CD14-positive monocyte (primary cell): ENCODE measurements at regions not wholly inside any gene's neighbourhood (a gene's known extent, or its start where the extent isn't known, plus 50 kb on each side); places are given as distances from the start of the nearest gene placed in this dataset.

Experiments
- DNase-seq, 3 donors: peaks; one replicate each; pipeline ENCODE4 v3.0.0-alpha.2; 2011 to 2022
- H2AFZ ChIP-seq: 2 replicates; pipeline ENCODE4 v1.6.0; 2012; ENCODE audit warnings: mild to moderate bottlenecking, low read depth, low read length, inconsistent platforms; ENCODE audit not compliant: insufficient read depth, poor library complexity, severe bottlenecking
- H3K27ac ChIP-seq, 2 donors: 1 replicate in 1 of 2; 2 replicates in 1 of 2; pipeline ENCODE4 v1.5.1; 2012 to 2013; ENCODE audit warnings: low read length in 2 of 2, control low read depth in 1 of 2, inconsistent platforms in 1 of 2, low read depth in 1 of 2, mild to moderate bottlenecking in 1 of 2
- H3K27me3 ChIP-seq, 2 donors: one replicate each; pipeline versions ENCODE4 v1.6.0 to v1.6.1; 2011 to 2013; ENCODE audit warnings: low read length in 2 of 2; ENCODE audit not compliant: control insufficient read depth in 2 of 2, insufficient read depth in 2 of 2
- H3K36me3 ChIP-seq, 2 donors: replicated peaks in 1 of 2; 1 replicate in 1 of 2; 2 replicates in 1 of 2; pipeline versions ENCODE4 v1.5.1 to v1.6.1; 2012 to 2013; ENCODE audit warnings: low read length in 2 of 2, control low read depth in 1 of 2, inconsistent platforms in 1 of 2, mild to moderate bottlenecking in 1 of 2; ENCODE audit not compliant: insufficient read depth in 2 of 2, control insufficient read depth in 1 of 2
- H3K4me1 ChIP-seq, 2 donors: 1 replicate in 1 of 2; 2 replicates in 1 of 2; pipeline versions ENCODE4 v1.5.1 to v1.6.1; 2012 to 2013; ENCODE audit warnings: low read length in 2 of 2, control low read depth in 1 of 2, inconsistent platforms in 1 of 2, mild to moderate bottlenecking in 1 of 2, moderate library complexity in 1 of 2; ENCODE audit not compliant: insufficient read depth in 2 of 2, control insufficient read depth in 1 of 2
- H3K4me2 ChIP-seq: replicated peaks from 2 replicates; pipeline ENCODE3; 2012; ENCODE audit warnings: low read length, moderate library complexity, mild to moderate bottlenecking; ENCODE audit not compliant: poor library complexity, severe bottlenecking; ENCODE audit errors: extremely low read depth
- H3K4me3 ChIP-seq, 3 experiments: fragments of 200-600 bp in 1 of 3; sonication (generic) in 1 of 3; replicated peaks in 1 of 3; 1 replicate in 2 of 3; 2 replicates in 1 of 3; pipeline ENCODE4 v1.5.1; 2011 to 2013; ENCODE audit warnings: low read length in 3 of 3, mild to moderate bottlenecking in 3 of 3, control low read depth in 2 of 3, low read depth in 2 of 3, inconsistent platforms in 1 of 3, moderate library complexity in 1 of 3
- H3K79me2 ChIP-seq: 2 replicates; pipeline ENCODE4 v1.6.0; 2012; ENCODE audit warnings: mild to moderate bottlenecking, control low read depth, inconsistent platforms, low read length, moderate library complexity; ENCODE audit not compliant: insufficient read depth
- H3K9ac ChIP-seq: 2 replicates; pipeline ENCODE4 v1.6.0; 2017; ENCODE audit warnings: low read length, mild to moderate bottlenecking; ENCODE audit not compliant: insufficient read depth, poor library complexity, severe bottlenecking
- H3K9me3 ChIP-seq, 2 donors: replicated peaks in 1 of 2; 1 replicate in 1 of 2; 2 replicates in 1 of 2; pipeline versions ENCODE4 v1.5.1 to v1.6.1; 2012 to 2013; ENCODE audit warnings: low read length in 2 of 2, control low read depth in 1 of 2; ENCODE audit not compliant: control insufficient read depth in 1 of 2, insufficient read depth in 1 of 2
- H4K20me1 ChIP-seq: 2 replicates; pipeline ENCODE4 v1.6.0; 2012; ENCODE audit warnings: mild to moderate bottlenecking, low read length, control low read depth, moderate library complexity; ENCODE audit not compliant: insufficient read depth
- H3K27ac Mint-ChIP-seq, 7 donors: one replicate each; pipeline ENCODE4 v1.8.0; 2020; ENCODE audit warnings: mild to moderate bottlenecking in 7 of 7, mixed read lengths in 7 of 7, moderate library complexity in 6 of 7, inconsistent platforms in 2 of 7
- H3K27me3 Mint-ChIP-seq, 3 donors: one replicate each; pipeline ENCODE4 v1.8.0; 2021 to 2022; ENCODE audit warnings: low read depth in 3 of 3, mild to moderate bottlenecking in 3 of 3, mixed read lengths in 3 of 3, moderate library complexity in 3 of 3, inconsistent platforms in 1 of 3
- H3K36me3 Mint-ChIP-seq, 2 donors: one replicate each; pipeline ENCODE4 v1.8.0; 2020; ENCODE audit warnings: mixed read lengths in 2 of 2, inconsistent platforms in 1 of 2, mild to moderate bottlenecking in 1 of 2
- H3K4me1 Mint-ChIP-seq: one replicate; pipeline ENCODE4 v1.8.0; 2020; ENCODE audit warnings: mild to moderate bottlenecking, mixed read lengths
- H3K4me3 Mint-ChIP-seq, 2 donors: one replicate each; pipeline ENCODE4 v1.8.0; 2020; ENCODE audit warnings: mild to moderate bottlenecking in 2 of 2, mixed read lengths in 2 of 2, moderate library complexity in 1 of 2
- H3K9me3 Mint-ChIP-seq, 7 donors: one replicate each; pipeline ENCODE4 v1.8.0; 2020 to 2022; ENCODE audit warnings: mixed read lengths in 7 of 7, mild to moderate bottlenecking in 6 of 7, moderate library complexity in 6 of 7, inconsistent platforms in 2 of 7
- CTCF ChIP-seq: fragments of 200-600 bp; IDR thresholded peaks from one replicate; pipeline ENCODE4 v1.8.0; 2022; ENCODE audit warnings: antibody characterized with exemption, mild to moderate bottlenecking
- WGBS: methylation state at CpG from one replicate; pipeline ENCODE4 v1.1.5; 2013; ENCODE audit warnings: missing lambda C conversion rate; ENCODE audit not compliant: insufficient coverage; 5-methylcytosine and 5-hydroxymethylcytosine counted together
- intact Hi-C, 2 donors: fragments of 100-400 bp; cut with micrococcal nuclease; formaldehyde crosslinking; loops; one replicate each; pipeline versions ENCODE4 v1.15.0 to v1.15.1; 2023

- Mint-ChIP-seq H3K36me3 (no peaks in the 10 kb centered on the region), H3K9me3 (no peaks in the 10 kb centered on the region), H3K4me3 (no peak overlapping the region), H3K4me1 (no peaks in the 10 kb centered on the region), H3K27me3 (peaks cover 0 to 2% (median 0%) of the 10 kb centered on the region in 3 donors), H3K27ac (no peak overlapping the region)
- H3K27me3 ChIP-seq = no peaks in the 10 kb centered on the region
- TF ChIP-seq CTCF = no peak
- no peak for DNase-seq
- no peak overlapping the region for H3K27ac ChIP-seq
- no peak overlapping the region for H3K9ac ChIP-seq
- no peaks in the 10 kb centered on the region for H3K36me3 ChIP-seq
- H2AFZ ChIP-seq = no peak overlapping the region
- no peaks in the 10 kb centered on the region for H3K9me3 ChIP-seq
- intact Hi-C loops = no loop called here
- no peak overlapping the region for H3K4me2 ChIP-seq
- no peaks in the 10 kb centered on the region for H3K4me1 ChIP-seq
- H4K20me1 ChIP-seq = no peaks in the 10 kb centered on the region
- no peak overlapping the region for H3K4me3 ChIP-seq
- WGBS = no CpG with 5 or more reads among the region's 1 CpG
- H3K79me2 ChIP-seq = no peaks in the 10 kb centered on the region
These were observed 472.9 kb upstream of the ACTBL2 start for GRCh38 chr5:57955511-57955910.

- DNase-seq = no peak
- no peaks in the 10 kb centered on the region for H3K36me3 ChIP-seq
- Mint-ChIP-seq H3K4me3 (no peak overlapping the region), H3K27me3 (peaks cover 0 to 2% (median 0%) of the 10 kb centered on the region in 3 donors), H3K27ac (no peak overlapping the region), H3K4me1 (no peaks in the 10 kb centered on the region), H3K36me3 (no peaks in the 10 kb centered on the region), H3K9me3 (peaks cover 0 to 2% (median 0%) of the 10 kb centered on the region in 7 donors)
- TF ChIP-seq CTCF = no peak
- no peak overlapping the region for H3K4me3 ChIP-seq
- H3K4me1 ChIP-seq = no peaks in the 10 kb centered on the region
- intact Hi-C loops = no loop called here
- H4K20me1 ChIP-seq = no peaks in the 10 kb centered on the region
- no peak overlapping the region for H3K9ac ChIP-seq
- 38% methylated on average over 2 of the region's 2 CpGs for WGBS
- H2AFZ ChIP-seq = no peak overlapping the region
- no peaks in the 10 kb centered on the region for H3K27me3 ChIP-seq
- H3K27ac ChIP-seq = no peak overlapping the region
- no peaks in the 10 kb centered on the region for H3K79me2 ChIP-seq
- no peaks in the 10 kb centered on the region for H3K9me3 ChIP-seq
- H3K4me2 ChIP-seq = no peak overlapping the region
These were observed 471.2 kb upstream of the ACTBL2 start for GRCh38 chr5:57953792-57954191.
